ENCODE measurements at regions not wholly inside any gene's neighbourhood (a gene's known extent, or its start where the extent isn't known, plus 50 kb on each side); places are given as distances from the start of the nearest gene placed in this dataset.

GRCh38 chr2:64814007-64814406 is 160.3 kb upstream of the SERTAD2 start:
- TF ChIP-seq CTCF (IDR thresholded peaks at IDR 0.05) (no peak), POLR2A (IDR thresholded peaks at IDR 0.05) (no peak)
